GM23338 (cell line): ENCODE measurements at regions not wholly inside any gene's neighbourhood (a gene's known extent, or its start where the extent isn't known, plus 50 kb on each side); places are given as distances from the start of the nearest gene placed in this dataset.

Source experiments
- ATAC-seq: fragments of 200-7000 bp; cut with Tn5 transposase; 3 replicates; pipeline ENCODE4 v1.9.1; 2020
- DNase-seq: peaks from one replicate; pipeline ENCODE4 v3.0.0-alpha.2; 2015; ENCODE audit warnings: low spot score
- H2AFZ ChIP-seq: fragments of 200-600 bp; sonication (generic); 2 replicates; pipeline ENCODE4 v1.8.0; 2016; ENCODE audit warnings: antibody characterized with exemption, mild to moderate bottlenecking, moderate library complexity
- H3F3A ChIP-seq: fragments of 200-600 bp; sonication (generic); replicated peaks from 2 replicates; pipeline ENCODE4 v1.8.0; 2017; ENCODE audit warnings: antibody characterized with exemption, mixed run types, low read depth
- H3K27ac ChIP-seq: fragments of 200-600 bp; sonication (generic); 2 replicates; pipeline ENCODE4 v1.6.1; 2016; ENCODE audit warnings: low read depth
- H3K27me3 ChIP-seq: fragments of 200-600 bp; sonication (generic); 2 replicates; pipeline ENCODE4 v1.8.0; 2016; ENCODE audit warnings: mild to moderate bottlenecking, mixed run types, moderate library complexity; ENCODE audit not compliant: insufficient read depth
- H3K36me3 ChIP-seq: fragments of 200-600 bp; sonication (generic); 2 replicates; pipeline ENCODE4 v1.8.0; 2016; ENCODE audit warnings: mild to moderate bottlenecking; ENCODE audit not compliant: insufficient read depth
- H3K4me1 ChIP-seq: fragments of 200-600 bp; sonication (generic); 2 replicates; pipeline ENCODE4 v1.8.0; 2016; ENCODE audit warnings: mild to moderate bottlenecking, moderate library complexity; ENCODE audit not compliant: insufficient read depth
- H3K4me2 ChIP-seq: fragments of 200-600 bp; sonication (generic); 2 replicates; pipeline ENCODE4 v1.7.1; 2017; ENCODE audit warnings: mixed run types
- H3K4me3 ChIP-seq: fragments of 200-600 bp; sonication (generic); 2 replicates; pipeline ENCODE4 v1.6.1; 2016; ENCODE audit warnings: mixed run types
- H3K79me2 ChIP-seq: fragments of 200-600 bp; sonication (generic); replicated peaks from 2 replicates; pipeline ENCODE4 v1.8.0; 2017; ENCODE audit warnings: mild to moderate bottlenecking; ENCODE audit not compliant: insufficient read depth
- H3K9me2 ChIP-seq: fragments of 200-600 bp; sonication (generic); 2 replicates; pipeline ENCODE4 v1.8.0; 2017; ENCODE audit not compliant: insufficient read depth
- H4K20me1 ChIP-seq: fragments of 200-600 bp; sonication (generic); replicated peaks from 2 replicates; pipeline ENCODE4 v1.8.0; 2017; ENCODE audit warnings: mild to moderate bottlenecking; ENCODE audit not compliant: insufficient read depth
- H3K27ac Mint-ChIP-seq: 2 replicates; pipeline ENCODE4 v1.8.0; 2020; ENCODE audit warnings: inconsistent platforms, mild to moderate bottlenecking, moderate library complexity, mixed read lengths
- H3K27me3 Mint-ChIP-seq: 3 replicates; pipeline ENCODE4 v1.8.0; 2022; ENCODE audit warnings: low read depth, mild to moderate bottlenecking, moderate library complexity, mixed read lengths, inconsistent platforms; ENCODE audit not compliant: insufficient read depth, poor library complexity
- H3K36me3 Mint-ChIP-seq: 3 replicates; pipeline ENCODE4 v1.8.0; 2021; ENCODE audit warnings: low read depth, mild to moderate bottlenecking, inconsistent platforms, moderate library complexity, mixed read lengths
- H3K4me1 Mint-ChIP-seq: 3 replicates; pipeline ENCODE4 v1.8.0; 2020; ENCODE audit warnings: mild to moderate bottlenecking, inconsistent platforms, mixed read lengths
- H3K4me3 Mint-ChIP-seq: 3 replicates; pipeline ENCODE4 v1.8.0; 2021; ENCODE audit warnings: moderate library complexity, mild to moderate bottlenecking, inconsistent platforms, mixed read lengths
- H3K9me3 Mint-ChIP-seq: 3 replicates; pipeline ENCODE4 v1.8.0; 2020; ENCODE audit warnings: moderate library complexity, mild to moderate bottlenecking, inconsistent platforms, mixed read lengths
- CTCF ChIP-seq, 2 experiments: fragments of 200-600 bp in 1 of 2; sonication (generic) in 1 of 2; conservative IDR thresholded peaks; 2 replicates each; pipeline versions ENCODE4 v1.5.1 to v1.6.1; 2016 to 2017; ENCODE audit warnings: antibody characterized with exemption in 2 of 2, low read depth in 2 of 2, mild to moderate bottlenecking in 2 of 2, moderate library complexity in 1 of 2
- ETS1 ChIP-seq: IDR thresholded peaks from 2 replicates; pipeline ENCODE4 v1.6.1; 2016; ENCODE audit warnings: antibody characterized with exemption
- EZH2 ChIP-seq: fragments of 200-600 bp; sonication (generic); IDR thresholded peaks from one replicate; pipeline ENCODE4 v1.8.0; 2017; ENCODE audit warnings: antibody characterized with exemption, mild to moderate bottlenecking, low read depth; ENCODE audit not compliant: unreplicated experiment
- EZH2phosphoT487 ChIP-seq: fragments of 200-600 bp; sonication (generic); IDR thresholded peaks from one replicate; pipeline ENCODE4 v1.8.1; 2018; ENCODE audit warnings: antibody characterized with exemption; ENCODE audit not compliant: unreplicated experiment
- JUNB ChIP-seq: IDR thresholded peaks from one replicate; pipeline ENCODE4 v1.6.1; 2016; ENCODE audit warnings: antibody characterized with exemption; ENCODE audit not compliant: unreplicated experiment
- POLR2AphosphoS5 ChIP-seq: IDR thresholded peaks from 2 replicates; pipeline ENCODE4 v1.6.1; 2016; ENCODE audit warnings: antibody characterized with exemption, low read depth
- REST ChIP-seq: IDR thresholded peaks from one replicate; pipeline ENCODE4 v1.6.1; 2018; ENCODE audit warnings: antibody characterized with exemption; ENCODE audit not compliant: unreplicated experiment
- ZNF114 ChIP-seq: fragments of 250-450 bp; sonication (Bioruptor Pico); IDR thresholded peaks from 2 replicates; pipeline ENCODE4 v1.5.0; 2020; ENCODE audit warnings: mild to moderate bottlenecking, moderate library complexity
- ZNF331 ChIP-seq: fragments of 250-450 bp; sonication (Bioruptor Pico); IDR thresholded peaks from 2 replicates; pipeline ENCODE4 v1.5.0; 2020; ENCODE audit warnings: low read depth, mild to moderate bottlenecking, moderate library complexity
- ZNF462 ChIP-seq: fragments of 250-450 bp; sonication (Bioruptor Pico); IDR thresholded peaks from 2 replicates; pipeline ENCODE4 v1.5.0; 2020; ENCODE audit warnings: mild to moderate bottlenecking, moderate library complexity

GRCh38 chrX:68918202-68918601 lies 89.4 kb downstream of the EFNB1 start (continued):
- no peak for TF ChIP-seq ZNF331 (CRISPR knock-in tag)
- TF ChIP-seq CTCF (conservative IDR thresholded peaks at IDR 0.05; ENCODE audit: low read depth in 2 of 2), result no peak

GRCh38 chrX:68917799-68918198 lies 89.0 kb downstream of the EFNB1 start:
- H4K20me1 ChIP-seq, result no peaks in the 10 kb centered on the region
- no peaks in the 10 kb centered on the region for H3K9me2 ChIP-seq
- Mint-ChIP-seq H3K4me1 (peaks cover 26% of the 10 kb centered on the region), H3K27ac (no peak overlapping the region), H3K36me3 (no peaks in the 10 kb centered on the region), H3K9me3 (no peaks in the 10 kb centered on the region; the same call in 2 of the 3 replicates), H3K27me3 (peaks cover 9% of the 10 kb centered on the region), H3K4me3 (no peak overlapping the region)
- no peaks in the 10 kb centered on the region for H3F3A ChIP-seq
- H2AFZ ChIP-seq, result no peak overlapping the region
- H3K36me3 ChIP-seq, result no peaks in the 10 kb centered on the region
- H3K4me3 ChIP-seq, result no peak overlapping the region
- DNase-seq, result no peak
- no peaks in the 10 kb centered on the region for H3K79me2 ChIP-seq
- H3K27me3 ChIP-seq, result no peaks in the 10 kb centered on the region
- no peak overlapping the region for H3K27ac ChIP-seq
- no peaks in the 10 kb centered on the region for H3K4me1 ChIP-seq
- H3K4me2 ChIP-seq, result no peak overlapping the region
- no peak for ATAC-seq
- TF ChIP-seq ZNF114, result no peak
- no peak for TF ChIP-seq REST
- no peak for TF ChIP-seq POLR2AphosphoS5
- TF ChIP-seq EZH2, result no peak
- no peak for TF ChIP-seq ZNF331 (CRISPR knock-in tag)
- no peak for TF ChIP-seq JUNB
- no peak for TF ChIP-seq CTCF (conservative IDR thresholded peaks at IDR 0.05; ENCODE audit: low read depth in 2 of 2)
- TF ChIP-seq ETS1, result no peak
- TF ChIP-seq ZNF462 (CRISPR knock-in tag), result no peak
- TF ChIP-seq EZH2phosphoT487, result no peak
